Adrenal gland (tissue), 5 donors: ENCODE measurements at regions not wholly inside any gene's neighbourhood (a gene's known extent, or its start where the extent isn't known, plus 50 kb on each side); places are given as distances from the start of the nearest gene placed in this dataset.

Experiments
- POLR2A ChIP-seq, 2 donors: fragments of 450-650 bp; IDR thresholded peaks; one replicate each; pipeline ENCODE4 v1.6.1; 2017; ENCODE audit warnings: antibody characterized with exemption in 2 of 2, mild to moderate bottlenecking in 2 of 2, moderate library complexity in 1 of 2
- TF ChIP-seq, protein P1 (sequence below), 6 experiments: fragments of 450-650 bp in 4 of 6; fragments of 200-600 bp in 2 of 6; sonication (generic) in 1 of 6; IDR thresholded peaks; 1 replicate in 5 of 6; 2 replicates in 1 of 6; pipeline versions ENCODE4 v1.5.1 to v1.8.0; 2016 to 2021; ENCODE audit warnings: antibody characterized with exemption in 6 of 6, mild to moderate bottlenecking in 2 of 6, moderate library complexity in 1 of 6
- donor health status: DM: no; HTN: no; CAD: no.

DNA sequence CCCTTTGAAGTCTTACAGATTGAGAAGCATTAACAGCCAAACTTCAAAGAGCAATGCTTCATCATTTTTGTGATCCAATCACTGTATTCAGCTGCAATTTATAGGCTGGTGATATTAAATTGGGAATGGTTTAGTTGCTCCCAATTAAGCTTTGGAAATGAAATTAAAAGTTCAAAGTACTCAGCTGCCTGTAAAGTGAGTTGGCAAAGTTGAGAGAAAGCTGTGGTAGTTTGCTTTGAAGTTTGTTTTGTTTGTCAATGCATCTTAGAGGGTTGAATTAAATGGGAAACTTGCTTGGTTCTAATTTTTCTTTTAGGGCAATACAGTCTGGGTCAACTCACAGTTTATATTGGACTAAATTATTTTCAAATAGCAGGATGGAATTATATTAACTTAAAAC is 238.4 kb upstream of the CTSO start:
- TF ChIP-seq, protein P1, sequence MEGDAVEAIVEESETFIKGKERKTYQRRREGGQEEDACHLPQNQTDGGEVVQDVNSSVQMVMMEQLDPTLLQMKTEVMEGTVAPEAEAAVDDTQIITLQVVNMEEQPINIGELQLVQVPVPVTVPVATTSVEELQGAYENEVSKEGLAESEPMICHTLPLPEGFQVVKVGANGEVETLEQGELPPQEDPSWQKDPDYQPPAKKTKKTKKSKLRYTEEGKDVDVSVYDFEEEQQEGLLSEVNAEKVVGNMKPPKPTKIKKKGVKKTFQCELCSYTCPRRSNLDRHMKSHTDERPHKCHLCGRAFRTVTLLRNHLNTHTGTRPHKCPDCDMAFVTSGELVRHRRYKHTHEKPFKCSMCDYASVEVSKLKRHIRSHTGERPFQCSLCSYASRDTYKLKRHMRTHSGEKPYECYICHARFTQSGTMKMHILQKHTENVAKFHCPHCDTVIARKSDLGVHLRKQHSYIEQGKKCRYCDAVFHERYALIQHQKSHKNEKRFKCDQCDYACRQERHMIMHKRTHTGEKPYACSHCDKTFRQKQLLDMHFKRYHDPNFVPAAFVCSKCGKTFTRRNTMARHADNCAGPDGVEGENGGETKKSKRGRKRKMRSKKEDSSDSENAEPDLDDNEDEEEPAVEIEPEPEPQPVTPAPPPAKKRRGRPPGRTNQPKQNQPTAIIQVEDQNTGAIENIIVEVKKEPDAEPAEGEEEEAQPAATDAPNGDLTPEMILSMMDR (IDR thresholded peaks at IDR 0.05), result no peak
- no peak for TF ChIP-seq POLR2A (IDR thresholded peaks at IDR 0.05)
